ENCODE measurements at regions not wholly inside any gene's neighbourhood (a gene's known extent, or its start where the extent isn't known, plus 50 kb on each side); places are given as distances from the start of the nearest gene placed in this dataset.

DNA sequence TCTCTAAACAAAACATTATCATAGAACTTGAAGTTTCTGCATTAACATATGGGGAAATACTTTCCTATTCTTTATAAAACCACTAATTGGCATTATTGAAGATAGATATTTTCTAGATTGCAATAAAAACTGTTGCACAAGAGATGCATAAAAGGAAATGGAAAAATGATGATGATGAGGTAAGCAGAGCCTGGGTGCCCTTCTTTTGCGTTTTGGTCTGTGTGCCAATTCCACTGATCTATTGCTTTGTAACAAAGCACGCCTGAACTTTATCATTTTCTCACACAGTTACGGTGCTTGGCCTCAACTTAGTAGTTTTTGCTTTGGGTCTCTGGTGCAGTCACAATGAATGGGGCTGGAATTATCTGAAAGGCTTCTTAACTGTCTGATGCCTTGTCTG lies 450.5 kb downstream of the MAFB start:
- TF ChIP-seq, protein P1, sequence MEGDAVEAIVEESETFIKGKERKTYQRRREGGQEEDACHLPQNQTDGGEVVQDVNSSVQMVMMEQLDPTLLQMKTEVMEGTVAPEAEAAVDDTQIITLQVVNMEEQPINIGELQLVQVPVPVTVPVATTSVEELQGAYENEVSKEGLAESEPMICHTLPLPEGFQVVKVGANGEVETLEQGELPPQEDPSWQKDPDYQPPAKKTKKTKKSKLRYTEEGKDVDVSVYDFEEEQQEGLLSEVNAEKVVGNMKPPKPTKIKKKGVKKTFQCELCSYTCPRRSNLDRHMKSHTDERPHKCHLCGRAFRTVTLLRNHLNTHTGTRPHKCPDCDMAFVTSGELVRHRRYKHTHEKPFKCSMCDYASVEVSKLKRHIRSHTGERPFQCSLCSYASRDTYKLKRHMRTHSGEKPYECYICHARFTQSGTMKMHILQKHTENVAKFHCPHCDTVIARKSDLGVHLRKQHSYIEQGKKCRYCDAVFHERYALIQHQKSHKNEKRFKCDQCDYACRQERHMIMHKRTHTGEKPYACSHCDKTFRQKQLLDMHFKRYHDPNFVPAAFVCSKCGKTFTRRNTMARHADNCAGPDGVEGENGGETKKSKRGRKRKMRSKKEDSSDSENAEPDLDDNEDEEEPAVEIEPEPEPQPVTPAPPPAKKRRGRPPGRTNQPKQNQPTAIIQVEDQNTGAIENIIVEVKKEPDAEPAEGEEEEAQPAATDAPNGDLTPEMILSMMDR (IDR thresholded peaks at IDR 0.05): no peak
- no peak for TF ChIP-seq POLR2A (IDR thresholded peaks at IDR 0.05)

Data from body of pancreas (tissue), 4 donors.